ENCODE measurements at regions not wholly inside any gene's neighbourhood (a gene's known extent, or its start where the extent isn't known, plus 50 kb on each side); places are given as distances from the start of the nearest gene placed in this dataset.

GRCh38 chr16:65754820-65755691, 611.4 kb upstream of the CDH5 start:
- no peak for TF ChIP-seq CTCF (IDR thresholded peaks at IDR 0.05; ENCODE audit: low read depth, low read length)
- H3K4me3 ChIP-seq (ENCODE audit: low read depth, low read length): no peak overlapping the region

DNA sequence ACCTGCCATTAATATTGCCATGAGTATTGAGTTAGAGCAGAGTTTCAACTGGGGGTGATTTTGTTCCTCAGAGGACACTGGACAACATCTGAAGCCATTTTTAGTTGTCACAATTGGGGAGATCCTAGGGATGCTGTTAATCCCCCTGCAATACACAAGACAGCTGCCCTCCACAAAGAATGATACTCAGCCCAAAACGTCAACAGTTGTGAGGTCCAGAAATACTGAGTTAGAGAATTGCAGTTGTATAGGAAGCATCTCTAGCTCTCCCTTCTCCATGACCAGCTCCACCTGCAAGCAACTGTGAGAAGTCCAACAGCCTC, 614.0 kb upstream of the CDH5 start:
- TF ChIP-seq CTCF (IDR thresholded peaks at IDR 0.05; ENCODE audit: low read depth, low read length): no peak
- no peak overlapping the region for H3K4me3 ChIP-seq (ENCODE audit: low read depth, low read length)

- H3K4me3 ChIP-seq (ENCODE audit: low read depth, low read length): no peak overlapping the region
- no peak for TF ChIP-seq CTCF (IDR thresholded peaks at IDR 0.05; ENCODE audit: low read depth, low read length)
These were observed 614.6 kb upstream of the CDH5 start for GRCh38 chr16:65751622-65752521.

GRCh38 chr16:65749506-65749905, 617.0 kb upstream of the CDH5 start:
- no peak overlapping the region for H3K4me3 ChIP-seq (ENCODE audit: low read depth, low read length)
- TF ChIP-seq CTCF (IDR thresholded peaks at IDR 0.05; ENCODE audit: low read depth, low read length): no peak

DNA sequence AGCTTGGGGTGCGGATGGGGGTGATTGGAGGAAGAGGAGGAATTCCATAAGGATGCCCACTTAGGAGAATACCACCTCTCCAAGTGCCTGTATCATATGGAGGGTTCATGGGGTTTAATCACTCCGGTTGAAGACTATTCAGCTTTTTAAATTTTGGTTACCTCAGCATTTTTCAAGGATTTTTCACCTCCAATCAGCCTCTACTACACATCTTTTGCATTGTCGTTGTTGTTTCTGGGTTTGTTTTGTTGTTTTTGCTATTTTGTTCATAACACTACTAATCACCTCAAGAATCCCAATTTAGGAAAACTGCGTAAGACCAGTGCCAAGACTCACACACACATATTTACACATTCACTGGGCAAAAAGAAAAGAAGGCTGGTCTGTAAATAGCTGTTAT, 619.5 kb upstream of the CDH5 start:
- no peak overlapping the region for H3K4me3 ChIP-seq (ENCODE audit: low read depth, low read length)
- TF ChIP-seq CTCF (IDR thresholded peaks at IDR 0.05; ENCODE audit: low read depth, low read length): no peak

- H3K4me3 ChIP-seq (ENCODE audit: low read depth, low read length): no peak overlapping the region
- TF ChIP-seq CTCF (IDR thresholded peaks at IDR 0.05; ENCODE audit: low read depth, low read length): no peak
These were observed 621.2 kb upstream of the CDH5 start for GRCh38 chr16:65745201-65745708.

- TF ChIP-seq CTCF (IDR thresholded peaks at IDR 0.05; ENCODE audit: low read depth, low read length): no peak
These were observed 622.1 kb upstream of the CDH5 start for GRCh38 chr16:65744401-65744800.

More at GRCh38 chr16:65744401-65744800, 622.1 kb upstream of the CDH5 start:
- no peak overlapping the region for H3K4me3 ChIP-seq (ENCODE audit: low read depth, low read length)
